ES-I3 (cell line): ENCODE measurements at regions not wholly inside any gene's neighbourhood (a gene's known extent, or its start where the extent isn't known, plus 50 kb on each side); places are given as distances from the start of the nearest gene placed in this dataset.

Source experiments
- H3K36me3 ChIP-seq: 2 replicates; pipeline ENCODE4 v1.6.1; 2013; ENCODE audit warnings: mild to moderate bottlenecking, low read length, control low read depth, moderate library complexity; ENCODE audit not compliant: insufficient read depth
- H3K4me1 ChIP-seq: 2 replicates; pipeline ENCODE4 v1.6.1; 2013; ENCODE audit warnings: mild to moderate bottlenecking, control low read depth, low read length; ENCODE audit not compliant: insufficient read depth
- H3K9ac ChIP-seq: 2 replicates; pipeline ENCODE4 v1.6.1; 2013; ENCODE audit warnings: low read depth, mild to moderate bottlenecking, low read length, moderate library complexity
- H3K9me3 ChIP-seq: 2 replicates; pipeline ENCODE4 v1.6.1; 2013; ENCODE audit warnings: mild to moderate bottlenecking, low read length, moderate library complexity; ENCODE audit not compliant: control insufficient read depth, insufficient read depth

DNA sequence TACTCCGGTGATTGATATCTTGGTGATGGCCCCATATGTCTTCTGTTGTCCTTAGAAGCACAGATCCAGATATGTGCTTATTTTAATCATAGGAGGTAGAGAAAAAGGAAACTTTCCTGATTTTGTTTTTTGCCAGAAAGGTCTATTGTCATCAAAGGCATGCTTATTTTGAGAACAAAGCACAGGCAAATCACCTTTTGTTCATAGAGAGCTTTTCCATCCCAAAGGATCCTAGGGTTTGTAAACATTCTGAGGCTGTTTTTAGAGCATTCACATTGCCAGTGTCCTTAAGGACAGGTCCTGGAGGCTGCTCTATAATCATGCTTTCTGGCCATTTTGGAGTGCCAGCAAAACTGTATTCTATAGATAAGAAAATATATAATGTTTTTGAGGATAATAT lies 148.5 kb upstream of the SEL1L start:
- Histone ChIP-seq H3K9me3 (no peaks in the 10 kb centered on the region), H3K36me3 (no peaks in the 10 kb centered on the region), H3K9ac (no peak overlapping the region), H3K4me1 (peaks cover 19% of the 10 kb centered on the region; the same call in 1 of the 2 replicates)

GRCh38 chr14:81682701-81683100 lies 149.0 kb upstream of the SEL1L start:
- Histone ChIP-seq H3K4me1 (peaks cover 19% of the 10 kb centered on the region; the same call in 1 of the 2 replicates), H3K9me3 (no peaks in the 10 kb centered on the region), H3K36me3 (no peaks in the 10 kb centered on the region), H3K9ac (no peak overlapping the region)

- no peak overlapping the region for H3K9ac ChIP-seq
- peaks cover 19% of the 10 kb centered on the region; the same call in 1 of the 2 replicates for H3K4me1 ChIP-seq
- H3K36me3 ChIP-seq: no peaks in the 10 kb centered on the region
- H3K9me3 ChIP-seq: no peaks in the 10 kb centered on the region
These were observed 151.0 kb upstream of the SEL1L start for GRCh38 chr14:81684696-81685095.

DNA sequence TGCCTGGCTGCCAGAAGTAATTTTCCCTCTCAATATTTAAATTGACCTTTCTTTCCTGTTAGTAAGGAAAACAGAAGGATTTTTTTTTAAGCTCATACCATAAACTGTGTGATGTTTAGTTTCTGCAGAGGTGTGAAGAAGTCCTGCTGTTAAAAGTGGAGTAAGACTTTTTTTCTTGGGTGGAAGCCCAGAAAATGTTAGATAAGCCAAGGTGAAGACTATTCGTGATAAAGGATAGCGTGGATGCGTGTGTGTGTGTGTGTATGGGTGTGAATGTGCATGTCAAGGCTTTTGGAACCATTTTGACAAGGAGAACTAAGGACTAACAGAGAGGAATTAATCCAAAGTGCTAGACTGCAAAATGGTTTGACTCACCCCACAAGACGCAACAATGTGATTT lies 152.9 kb upstream of the SEL1L start:
- no peaks in the 10 kb centered on the region for H3K36me3 ChIP-seq
- peaks cover 11% of the 10 kb centered on the region; the same call in 1 of the 2 replicates for H3K4me1 ChIP-seq
- no peaks in the 10 kb centered on the region for H3K9me3 ChIP-seq
- no peak overlapping the region for H3K9ac ChIP-seq

DNA sequence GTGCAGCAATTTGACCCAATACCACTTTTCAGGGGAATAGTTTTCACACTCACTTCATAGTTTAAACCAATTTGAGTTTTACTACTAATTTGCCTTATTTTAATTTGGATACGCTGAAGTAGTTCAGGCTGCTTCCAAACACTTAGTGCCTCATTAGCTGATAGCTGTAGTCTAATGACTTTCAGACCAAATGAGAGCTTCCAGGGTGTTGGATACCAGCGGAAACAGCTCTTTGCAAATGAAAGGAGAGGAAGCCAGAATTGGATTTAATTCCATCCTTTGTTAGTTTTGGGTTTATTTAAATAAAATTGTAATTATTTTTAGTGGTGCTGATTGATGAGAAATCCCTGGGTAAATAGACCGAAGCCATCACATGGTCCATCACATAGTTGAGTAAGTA lies 158.3 kb upstream of the SEL1L start:
- Histone ChIP-seq H3K36me3 (no peaks in the 10 kb centered on the region), H3K4me1 (no peaks in the 10 kb centered on the region), H3K9ac (no peak overlapping the region), H3K9me3 (no peaks in the 10 kb centered on the region)

DNA sequence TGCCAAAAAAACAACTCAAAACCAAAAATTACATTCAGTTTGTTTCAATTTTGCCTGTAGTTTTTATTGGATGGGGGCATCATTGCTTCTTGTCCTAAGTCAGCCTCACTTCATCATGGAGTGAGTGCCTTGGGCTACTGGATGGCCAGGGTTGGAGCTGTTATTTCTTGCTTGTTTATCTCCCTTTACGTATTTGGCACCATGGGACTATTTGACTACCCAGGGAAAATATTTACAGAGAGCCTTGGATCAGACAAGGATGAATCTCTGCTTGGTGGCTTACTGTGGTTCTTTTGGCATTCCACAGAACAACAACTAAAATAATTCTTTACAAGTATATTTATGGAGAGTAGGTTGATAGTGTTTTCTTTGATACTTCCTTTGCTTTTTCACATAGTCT lies 160.8 kb upstream of the SEL1L start:
- H3K9me3 ChIP-seq: no peaks in the 10 kb centered on the region
- no peaks in the 10 kb centered on the region for H3K4me1 ChIP-seq
- no peaks in the 10 kb centered on the region for H3K36me3 ChIP-seq
- no peak overlapping the region for H3K9ac ChIP-seq

DNA sequence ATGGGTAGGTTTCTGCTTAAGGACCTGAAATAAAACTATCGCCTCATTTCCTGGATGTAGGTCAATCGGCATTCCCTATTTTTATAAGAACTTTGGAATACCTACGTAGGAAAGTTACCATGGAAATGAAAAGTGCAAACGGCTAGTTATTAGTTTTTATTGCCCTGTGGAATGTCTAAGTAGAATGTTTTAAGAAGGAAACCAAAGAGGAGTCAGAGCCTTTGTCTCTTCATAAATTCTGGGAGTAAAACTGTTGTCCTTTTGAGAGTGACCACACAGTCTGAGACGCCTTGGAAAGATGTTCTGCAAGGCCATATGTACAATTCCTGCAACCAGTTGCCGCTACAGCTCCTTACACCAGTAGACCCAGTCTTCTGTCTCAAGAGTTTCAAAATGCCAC lies 176.0 kb upstream of the SEL1L start:
- Histone ChIP-seq H3K36me3 (no peaks in the 10 kb centered on the region), H3K9me3 (no peaks in the 10 kb centered on the region; the same call in 1 of the 2 replicates), H3K9ac (no peak overlapping the region), H3K4me1 (no peaks in the 10 kb centered on the region)

- H3K9me3 ChIP-seq: no peaks in the 10 kb centered on the region
- no peaks in the 10 kb centered on the region for H3K36me3 ChIP-seq
- no peak overlapping the region for H3K9ac ChIP-seq
- no peaks in the 10 kb centered on the region for H3K4me1 ChIP-seq
These were observed 176.7 kb upstream of the SEL1L start for GRCh38 chr14:81710232-81710845.

GRCh38 chr14:81715731-81716130 lies 182.1 kb upstream of the SEL1L start:
- Histone ChIP-seq H3K4me1 (no peaks in the 10 kb centered on the region), H3K36me3 (no peaks in the 10 kb centered on the region), H3K9ac (no peak overlapping the region), H3K9me3 (no peaks in the 10 kb centered on the region)

GRCh38 chr14:81716953-81717352 lies 183.3 kb upstream of the SEL1L start:
- H3K4me1 ChIP-seq: no peaks in the 10 kb centered on the region
- no peak overlapping the region for H3K9ac ChIP-seq
- H3K36me3 ChIP-seq: no peaks in the 10 kb centered on the region
- H3K9me3 ChIP-seq: no peaks in the 10 kb centered on the region

DNA sequence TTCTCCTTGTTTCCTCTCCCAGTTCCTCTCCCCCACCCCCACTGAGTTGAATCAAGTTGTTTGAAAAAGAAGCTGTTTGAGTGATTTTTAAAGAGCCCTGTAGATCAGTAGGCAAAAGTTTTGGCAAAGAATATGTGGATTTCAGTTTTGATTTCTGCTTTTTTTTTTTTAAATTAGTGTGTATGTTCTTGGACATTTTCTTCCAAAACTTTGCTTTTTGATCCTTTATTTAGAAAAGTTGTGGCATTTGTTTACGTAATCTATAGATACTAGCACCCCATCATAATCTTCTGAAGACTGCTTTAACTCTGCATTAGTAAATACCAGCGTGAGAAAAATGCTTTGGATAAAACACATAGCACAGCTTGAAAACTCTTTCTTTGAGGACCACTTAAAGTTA lies 190.3 kb upstream of the SEL1L start:
- Histone ChIP-seq H3K9me3 (no peaks in the 10 kb centered on the region), H3K36me3 (no peaks in the 10 kb centered on the region; the same call in 1 of the 2 replicates), H3K9ac (no peak overlapping the region), H3K4me1 (no peaks in the 10 kb centered on the region)

DNA sequence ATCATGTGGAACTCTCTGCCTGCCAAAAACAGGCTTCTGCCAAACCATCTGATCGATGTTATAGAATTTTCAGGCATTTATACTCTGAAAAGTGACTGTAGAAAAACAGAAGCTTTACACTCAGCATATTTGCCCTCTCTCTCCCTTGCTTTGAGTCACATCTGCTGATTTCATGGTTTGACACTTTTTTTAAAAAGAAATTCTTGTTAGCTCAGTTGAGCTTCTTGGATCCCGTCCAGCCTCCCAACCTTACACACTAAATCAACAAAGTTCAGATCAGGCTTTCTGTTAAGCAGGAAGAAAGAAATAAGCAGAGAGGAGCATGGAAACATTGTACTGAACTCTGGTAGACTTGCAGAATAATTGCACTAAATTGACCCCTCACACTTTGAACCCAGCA lies 193.6 kb upstream of the SEL1L start:
- no peaks in the 10 kb centered on the region for H3K9me3 ChIP-seq
- H3K9ac ChIP-seq: no peak overlapping the region
- H3K4me1 ChIP-seq: no peaks in the 10 kb centered on the region
- no peaks in the 10 kb centered on the region; the same call in 1 of the 2 replicates for H3K36me3 ChIP-seq

DNA sequence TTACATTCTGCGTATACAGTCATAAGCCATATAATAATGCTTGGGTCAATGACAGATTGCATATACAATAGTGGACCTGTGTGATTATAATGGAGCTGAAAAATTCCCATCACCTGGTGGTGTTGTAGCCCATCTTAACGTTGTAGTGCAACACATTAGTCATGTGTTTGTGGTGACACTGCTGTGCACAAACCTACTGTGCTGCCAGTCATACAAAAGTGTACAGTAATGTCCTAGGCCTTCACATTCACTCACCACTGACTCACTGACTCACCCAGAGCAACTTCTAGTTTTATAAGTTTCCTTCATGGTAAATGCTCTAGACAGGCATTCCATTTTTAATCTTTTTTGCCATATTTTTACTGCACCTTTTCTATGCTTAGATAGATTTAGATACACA lies 194.8 kb upstream of the SEL1L start:
- Histone ChIP-seq H3K4me1 (no peaks in the 10 kb centered on the region), H3K9me3 (no peaks in the 10 kb centered on the region), H3K9ac (no peak overlapping the region), H3K36me3 (no peaks in the 10 kb centered on the region; the same call in 1 of the 2 replicates)

DNA sequence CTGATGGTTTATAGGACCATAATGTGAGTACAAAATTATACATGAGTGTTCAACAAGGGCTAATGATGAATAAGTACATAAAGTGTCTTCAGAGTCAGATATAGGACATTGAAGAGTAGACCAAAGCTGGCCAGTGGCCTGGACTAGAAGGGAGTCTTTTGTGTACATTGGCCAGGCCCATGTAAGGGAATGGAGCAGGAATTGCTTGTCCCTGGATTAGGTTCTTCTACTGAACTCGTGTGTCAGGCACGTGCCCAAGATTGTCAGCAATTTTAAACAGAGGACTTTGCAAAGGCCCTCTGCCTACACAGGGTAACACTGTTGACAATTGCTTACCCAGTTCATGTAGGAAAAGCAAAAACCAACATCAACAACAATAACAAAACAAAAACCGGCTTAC lies 196.0 kb upstream of the SEL1L start:
- Histone ChIP-seq H3K9ac (no peak overlapping the region), H3K9me3 (no peaks in the 10 kb centered on the region), H3K36me3 (no peaks in the 10 kb centered on the region; the same call in 1 of the 2 replicates), H3K4me1 (no peaks in the 10 kb centered on the region)

- Histone ChIP-seq H3K4me1 (no peaks in the 10 kb centered on the region), H3K36me3 (no peaks in the 10 kb centered on the region), H3K9ac (no peak overlapping the region), H3K9me3 (no peaks in the 10 kb centered on the region)
These were observed 204.3 kb upstream of the SEL1L start for GRCh38 chr14:81737938-81738337.
